ENCODE measurements at regions not wholly inside any gene's neighbourhood (a gene's known extent, or its start where the extent isn't known, plus 50 kb on each side); places are given as distances from the start of the nearest gene placed in this dataset.
"Not testable (repeated sequence)": the region's sequence is repeated elsewhere in the genome, so short reads cannot be mapped to it uniquely, and the experiment has no call there.

- 0 out of 2 replicates have a peak, but pooled peaks have one; percentile 33 for TF ChIP-seq TAF1 (IDR thresholded peaks at IDR 0.05; ENCODE audit: borderline replicate concordance, low read depth, low read length)
- peak; percentile 39; the same call in 1 of the 2 replicates for TF ChIP-seq SPI1 (IDR thresholded peaks at IDR 0.05; ENCODE audit: borderline replicate concordance, insufficient read depth, low read depth, low read length)
- TF ChIP-seq YBX1 (IDR thresholded peaks at IDR 0.05), result no peak
- peak; percentile 90 for TF ChIP-seq EED (IDR thresholded peaks at IDR 0.05; ENCODE audit: low read depth)
- TF ChIP-seq YY1 (IDR thresholded peaks at IDR 0.05; ENCODE audit: low read depth, low read length), result peak; percentile 99
- TF ChIP-seq ZSCAN29 (IDR thresholded peaks at IDR 0.05), result no peak
- TF ChIP-seq PML (IDR thresholded peaks at IDR 0.05; ENCODE audit: low read length), result peak; percentile 46; the same call in 1 of the 2 replicates
- no peak for TF ChIP-seq PAX8 (IDR thresholded peaks at IDR 0.05)
- TF ChIP-seq CHD4 (IDR thresholded peaks at IDR 0.05), result no peak
- TF ChIP-seq CREB1 (IDR thresholded peaks at IDR 0.05; ENCODE audit: low read depth), result peak; percentile 74
- TF ChIP-seq CBX5 (IDR thresholded peaks at IDR 0.05; ENCODE audit: low read depth), result peak; percentile 47; the same call in 1 of the 2 replicates
- peak; percentile 46; the same call in 1 of the 2 replicates for TF ChIP-seq NBN (IDR thresholded peaks at IDR 0.05)
- peak; percentile 39 for TF ChIP-seq SP1 (IDR thresholded peaks at IDR 0.05; ENCODE audit: low read depth, low read length)
- TF ChIP-seq NFYB (IDR thresholded peaks at IDR 0.05; ENCODE audit: insufficient read depth, low read depth, low read length), result 0 out of 2 replicates have a peak, but pooled peaks have one; percentile 29
- peak; percentile 84 for TF ChIP-seq RELB (IDR thresholded peaks at IDR 0.05; ENCODE audit: low read depth)
Observed at GRCh38 chrX:989959-990510, 222.4 kb downstream of the CRLF2 start (continued).

- RAD21 ChIA-PET (ENCODE audit: unreplicated experiment); H3K79me2 ChIP-seq (ENCODE audit: control insufficient read depth, insufficient read depth, low read length); FAIRE-seq; H2AFZ ChIP-seq (ENCODE audit: control insufficient read depth, low read depth, low read length); DNase-seq (ENCODE audit: low read depth, low spot score); H3K4me1 ChIP-seq (ENCODE audit: control insufficient read depth, insufficient read depth, low read length); SMC1A ChIA-PET (ENCODE audit: uncharacterized antibody, unreplicated experiment); H3K27me3 ChIP-seq (replicated peaks in 1 of 2; ENCODE audit: control insufficient read depth in 2 of 2, insufficient read depth in 2 of 2, low read length in 1 of 2); in situ Hi-C loops (cut with MboI); H4K20me1 ChIP-seq (ENCODE audit: control insufficient read depth, insufficient read depth); H3K9ac ChIP-seq (ENCODE audit: control insufficient read depth, insufficient read depth, low read length); H3K4me2 ChIP-seq (ENCODE audit: control insufficient read depth, insufficient read depth); intact Hi-C loops (cut with micrococcal nuclease; ENCODE audit: unreplicated experiment); H3K36me3 ChIP-seq (ENCODE audit: control insufficient read depth in 2 of 2, insufficient read depth in 2 of 2, low read length in 1 of 2); ATAC-seq; CTCF ChIA-PET; POLR2A ChIA-PET; BruUV-seq (replicated peaks); H3K27ac ChIP-seq (ENCODE audit: control insufficient read depth, insufficient read depth); H3K4me3 ChIP-seq: not testable (repeated sequence)
- WGBS (ENCODE audit: insufficient coverage, insufficient replicate concordance, low lambda C conversion rate, missing lambda C conversion rate), result 75% methylated on average over 6 of the region's 6 CpGs
- H3K9me3 ChIP-seq (replicated peaks; ENCODE audit: control insufficient read depth, insufficient read depth, low read length), result peaks cover 12% of the 10 kb centered on the region; the same call in 2 of the 3 replicates
Observed at GRCh38 chrX:988530-988929, 223.9 kb downstream of the CRLF2 start.
